HepG2 (cell line): ENCODE measurements at regions not wholly inside any gene's neighbourhood (a gene's known extent, or its start where the extent isn't known, plus 50 kb on each side); places are given as distances from the start of the nearest gene placed in this dataset.

Experiments
- ATAC-seq: fragments of 200-7000 bp; cut with Tn5 transposase; 3 replicates; pipeline ENCODE4 v1.9.1; 2020; ENCODE audit warnings: mild to moderate bottlenecking, moderate library complexity
- BruUV-seq: library from RNA; stranded (reverse); fragments of 400-500 nt; replicated peaks from 2 replicates; lab custom pipeline; 2021; lab: Mats Ljungman, UMichigan
- CTCF ChIA-PET: fragments of 300-600 bp; formaldehyde crosslinking; extraction: SDS; loops from one replicate; lab custom pipeline; 2021; ENCODE audit warnings: low total read pairs, inconsistent platforms, low intra/inter-chr PET ratio; lab: Yijun Ruan, JAX
- POLR2A ChIA-PET: fragments of 350-600 bp; sonication (Branson Sonifier 250); formaldehyde crosslinking; loops from one replicate; lab custom pipeline; 2020; ENCODE audit warnings: antibody characterized with exemption, inconsistent platforms; lab: Yijun Ruan, JAX
- DNase-seq: peaks from one replicate; pipeline ENCODE4 v3.0.0-alpha.2; 2015; ENCODE audit warnings: low spot score
- FAIRE-seq: peaks from 3 replicates; lab custom pipeline; 2011; peaks lifted over from hg19 to GRCh38; lab: Jason Lieb, UNC
- H2AFZ ChIP-seq: one replicate; pipeline ENCODE4 v1.6.1; 2011; ENCODE audit warnings: low read length, inconsistent platforms
- H3K27ac ChIP-seq: fragments of 300-600 bp; 3 replicates; pipeline ENCODE4 v1.8.0; 2011; ENCODE audit warnings: mixed run types, mild to moderate bottlenecking, mixed read lengths, low read length, inconsistent platforms; ENCODE audit not compliant: insufficient read depth; ENCODE audit errors: extremely low read length
- H3K27me3 ChIP-seq, 2 experiments: fragments of 200-600 bp in 1 of 2; 2 replicates in 1 of 2; 3 replicates in 1 of 2; pipeline versions ENCODE4 v1.6.0 to v1.8.0; 2011; ENCODE audit warnings: low read length in 2 of 2, mild to moderate bottlenecking in 2 of 2, moderate library complexity in 2 of 2, inconsistent platforms in 1 of 2; ENCODE audit not compliant: insufficient read depth in 2 of 2, control insufficient read depth in 1 of 2
- H3K36me3 ChIP-seq, 2 experiments: fragments of 200-600 bp in 1 of 2; replicated peaks in 1 of 2; 2 replicates in 1 of 2; 3 replicates in 1 of 2; pipeline versions ENCODE4 v1.5.1 to v1.8.0; 2011; ENCODE audit warnings: low read length in 2 of 2, inconsistent platforms in 1 of 2; ENCODE audit not compliant: insufficient read depth in 2 of 2, control insufficient read depth in 1 of 2
- H3K4me1 ChIP-seq: 2 replicates; pipeline ENCODE4 v1.5.1; 2012; ENCODE audit warnings: low read length, inconsistent platforms; ENCODE audit not compliant: insufficient read depth
- H3K4me2 ChIP-seq: 2 replicates; pipeline ENCODE4 v1.6.0; 2011; ENCODE audit warnings: low read depth, low read length, inconsistent platforms
- H3K4me3 ChIP-seq, 3 experiments: fragments of 200-600 bp in 1 of 3; sonication (generic), shearing (Covaris generic) in 1 of 3; replicated peaks in 1 of 3; 2 replicates each; pipeline ENCODE4 v1.5.1; 2011 to 2016; ENCODE audit warnings: low read length in 3 of 3, inconsistent platforms in 2 of 3, low read depth in 2 of 3, mild to moderate bottlenecking in 2 of 3, control low read depth in 1 of 3, mixed read lengths in 1 of 3; ENCODE audit not compliant: insufficient read depth in 1 of 3
- H3K79me2 ChIP-seq: one replicate; pipeline ENCODE4 v1.6.1; 2011; ENCODE audit warnings: low read length, inconsistent platforms; ENCODE audit not compliant: insufficient read depth
- H3K9ac ChIP-seq: 2 replicates; pipeline ENCODE4 v1.6.0; 2011; ENCODE audit warnings: mild to moderate bottlenecking, low read depth, low read length, inconsistent platforms; ENCODE audit not compliant: insufficient read depth
- H3K9me3 ChIP-seq: 2 replicates; pipeline ENCODE4 v1.5.1; 2012; ENCODE audit warnings: mild to moderate bottlenecking, low read length
- H4K20me1 ChIP-seq: 2 replicates; pipeline ENCODE4 v1.6.0; 2011; ENCODE audit warnings: inconsistent platforms, mild to moderate bottlenecking, low read length, moderate library complexity; ENCODE audit not compliant: insufficient read depth
- BORCS8-MEF2B ChIP-seq: sonication (generic); formaldehyde crosslinking; IDR thresholded peaks from 2 replicates; pipeline ENCODE4 v1.8.0; 2022; ENCODE audit warnings: mild to moderate bottlenecking, missing genetic modification reagents
- BRCA1 ChIP-seq: sonication (generic); formaldehyde crosslinking; IDR thresholded peaks from 2 replicates; pipeline ENCODE4 v1.4.0; 2020; ENCODE audit warnings: missing genetic modification reagents
- CREBL2 ChIP-seq: sonication (generic); formaldehyde crosslinking; IDR thresholded peaks from 2 replicates; pipeline ENCODE4 v1.8.1; 2023; ENCODE audit warnings: missing genetic modification reagents, mild to moderate bottlenecking, borderline replicate concordance
- CREM ChIP-seq, 2 experiments: sonication (generic) in 1 of 2; formaldehyde crosslinking in 1 of 2; IDR thresholded peaks; 2 replicates each; pipeline versions ENCODE4 v1.4.0 to v1.6.1; 2016 to 2020; ENCODE audit warnings: antibody characterized with exemption in 1 of 2, mild to moderate bottlenecking in 1 of 2, missing genetic modification reagents in 1 of 2
- GTF3A ChIP-seq: sonication (generic); formaldehyde crosslinking; conservative IDR thresholded peaks from 2 replicates; pipeline ENCODE4 v1.4.0; 2020; ENCODE audit warnings: mild to moderate bottlenecking, missing genetic modification reagents
- HOXA9 ChIP-seq: sonication (generic); formaldehyde crosslinking; IDR thresholded peaks from 2 replicates; pipeline ENCODE4 v1.8.1; 2022; ENCODE audit warnings: missing genetic modification reagents, mild to moderate bottlenecking, moderate library complexity, borderline replicate concordance
- MED13 ChIP-seq: sonication (generic); formaldehyde crosslinking; IDR thresholded peaks from 2 replicates; pipeline ENCODE4 v1.5.0; 2020; ENCODE audit warnings: missing genetic modification reagents
- RELA ChIP-seq: sonication (generic); formaldehyde crosslinking; IDR thresholded peaks from 2 replicates; pipeline ENCODE4 v1.4.0; 2020; ENCODE audit warnings: missing genetic modification reagents
- SIN3B ChIP-seq: fragments of 150-350 bp; IDR thresholded peaks from 2 replicates; pipeline ENCODE4 v1.6.1; 2014; ENCODE audit warnings: low read length
- SMAD9 ChIP-seq: sonication (generic); formaldehyde crosslinking; IDR thresholded peaks from 2 replicates; pipeline ENCODE4 v1.5.1; 2020; ENCODE audit warnings: mild to moderate bottlenecking, missing genetic modification reagents
- ZNF710 ChIP-seq: sonication (generic); formaldehyde crosslinking; IDR thresholded peaks from 2 replicates; pipeline ENCODE4 v1.5.0; 2020; ENCODE audit warnings: mild to moderate bottlenecking, missing genetic modification reagents, borderline replicate concordance
- WGBS: methylation state at CpG from one replicate; pipeline ENCODE4 v1.1.6; 2017; ENCODE audit warnings: low lambda C conversion rate; 5-methylcytosine and 5-hydroxymethylcytosine counted together
- in situ Hi-C: cut with HindIII; loops from 2 replicates; pipeline ENCODE4 v1.10.0; 2017; ENCODE audit warnings: low pct_unique_long_range_greater_than_20kb; ENCODE audit not compliant: extremely low pct_ligation_motif_present
- intact Hi-C: fragments of 100-400 bp; cut with micrococcal nuclease; formaldehyde crosslinking; loops from one replicate; pipeline ENCODE4 v1.10.0; 2022; ENCODE audit not compliant: unreplicated experiment

GRCh38 chr4:112901962-112902411, 147.5 kb upstream of the ANK2 start (continued):
- TF ChIP-seq GTF3A (CRISPR knock-in tag) (no peak), BRCA1 (CRISPR knock-in tag) (no peak)

GRCh38 chr4:112905728-112906127, 143.7 kb upstream of the ANK2 start:
- ATAC-seq: no peak
- in situ Hi-C loops: no loop called here
- Histone ChIP-seq H3K4me1 (peaks cover 4% of the 10 kb centered on the region), H4K20me1 (no peaks in the 10 kb centered on the region), H3K9me3 (no peaks in the 10 kb centered on the region), H3K27ac (no peak overlapping the region), H3K9ac (no peak overlapping the region), H2AFZ (no peak overlapping the region), H3K4me2 (no peak overlapping the region), H3K27me3 (no peaks in the 10 kb centered on the region), H3K36me3 (no peaks in the 10 kb centered on the region), H3K4me3 (no peak overlapping the region), H3K79me2 (no peaks in the 10 kb centered on the region)
- ChIA-PET CTCF (no interaction called here), POLR2A (no interaction called here)
- no TSS peak for BruUV-seq
- no peak for DNase-seq
- no peak for FAIRE-seq
- intact Hi-C loops: no loop called here
- WGBS: 39% methylated on average over 4 of the region's 4 CpGs
- TF ChIP-seq CREM (IDR thresholded peaks at IDR 0.05): no peak
- TF ChIP-seq CREM (CRISPR knock-in tag; IDR thresholded peaks at IDR 0.05): no peak
- no peak for TF ChIP-seq SIN3B
- no peak for TF ChIP-seq CREBL2 (CRISPR knock-in tag)
- TF ChIP-seq ZNF710 (CRISPR knock-in tag): no peak
- TF ChIP-seq HOXA9: no peak
- no peak for TF ChIP-seq RELA (CRISPR knock-in tag)
- TF ChIP-seq SMAD9 (CRISPR knock-in tag): no peak
- TF ChIP-seq MED13 (CRISPR knock-in tag): no peak
- TF ChIP-seq BORCS8-MEF2B (CRISPR knock-in tag): no peak
